Natural killer cell (primary cell): ENCODE measurements at regions not wholly inside any gene's neighbourhood (a gene's known extent, or its start where the extent isn't known, plus 50 kb on each side); places are given as distances from the start of the nearest gene placed in this dataset.

Source experiments
- ATAC-seq, 3 donors: fragments of 150-1000 bp in 2 of 3; fragments of 200-7000 bp in 1 of 3; cut with Tn5 transposase; 1 replicate in 1 of 3; 2 replicates in 2 of 3; pipeline ENCODE4 v1.10.0; 2021; ENCODE audit warnings: mild to moderate bottlenecking in 2 of 3, moderate library complexity in 2 of 3
- DNase-seq, 2 donors: peaks; one replicate each; pipeline versions ENCODE4 v3.0.0 to v3.0.0-alpha.2; 2013 to 2021; ENCODE audit warnings: mixed read lengths in 1 of 2
- H3K27ac ChIP-seq: one replicate; pipeline ENCODE4 v1.5.1; 2013; ENCODE audit warnings: mild to moderate bottlenecking, low read length
- H3K27me3 ChIP-seq: one replicate; pipeline ENCODE4 v1.6.1; 2013; ENCODE audit warnings: low read length; ENCODE audit not compliant: control insufficient read depth, insufficient read depth
- H3K36me3 ChIP-seq: one replicate; pipeline ENCODE4 v1.6.1; 2013; ENCODE audit warnings: low read length; ENCODE audit not compliant: control insufficient read depth, insufficient read depth
- H3K4me1 ChIP-seq: one replicate; pipeline ENCODE4 v1.6.1; 2013; ENCODE audit warnings: low read length; ENCODE audit not compliant: control insufficient read depth, insufficient read depth
- H3K4me3 ChIP-seq: one replicate; pipeline ENCODE4 v1.5.1; 2013; ENCODE audit warnings: low read length
- H3K9me3 ChIP-seq: one replicate; pipeline ENCODE4 v1.6.1; 2013; ENCODE audit warnings: low read length; ENCODE audit not compliant: control insufficient read depth, insufficient read depth
- H3K27ac Mint-ChIP-seq, 2 donors: one replicate each; pipeline ENCODE4 v1.8.0; 2022; ENCODE audit warnings: mild to moderate bottlenecking in 2 of 2, mixed read lengths in 2 of 2, moderate library complexity in 1 of 2
- H3K27me3 Mint-ChIP-seq, 2 donors: one replicate each; pipeline ENCODE4 v1.8.0; 2022; ENCODE audit warnings: low read depth in 2 of 2, mixed read lengths in 2 of 2
- H3K36me3 Mint-ChIP-seq: one replicate; pipeline ENCODE4 v1.8.0; 2022; ENCODE audit warnings: mixed read lengths
- H3K4me1 Mint-ChIP-seq, 2 donors: one replicate each; pipeline ENCODE4 v1.8.0; 2022; ENCODE audit warnings: mixed read lengths in 2 of 2
- H3K4me3 Mint-ChIP-seq: one replicate; pipeline ENCODE4 v1.8.0; 2022; ENCODE audit warnings: mild to moderate bottlenecking, moderate library complexity, mixed read lengths
- H3K9me3 Mint-ChIP-seq, 2 donors: one replicate each; pipeline ENCODE4 v1.8.0; 2022; ENCODE audit warnings: mixed read lengths in 2 of 2
- WGBS: methylation state at CpG from one replicate; pipeline ENCODE4 v1.1.7; 2013; ENCODE audit warnings: missing lambda C conversion rate; ENCODE audit not compliant: insufficient coverage; 5-methylcytosine and 5-hydroxymethylcytosine counted together
- intact Hi-C: fragments of 100-400 bp; cut with micrococcal nuclease; formaldehyde crosslinking; loops from one replicate; pipeline ENCODE4 v1.14.2; 2022
- TF ChIP-seq, protein P1 (sequence below): fragments of 200-600 bp; IDR thresholded peaks from one replicate; pipeline ENCODE4 v1.8.0; 2022; ENCODE audit warnings: antibody characterized with exemption

DNA sequence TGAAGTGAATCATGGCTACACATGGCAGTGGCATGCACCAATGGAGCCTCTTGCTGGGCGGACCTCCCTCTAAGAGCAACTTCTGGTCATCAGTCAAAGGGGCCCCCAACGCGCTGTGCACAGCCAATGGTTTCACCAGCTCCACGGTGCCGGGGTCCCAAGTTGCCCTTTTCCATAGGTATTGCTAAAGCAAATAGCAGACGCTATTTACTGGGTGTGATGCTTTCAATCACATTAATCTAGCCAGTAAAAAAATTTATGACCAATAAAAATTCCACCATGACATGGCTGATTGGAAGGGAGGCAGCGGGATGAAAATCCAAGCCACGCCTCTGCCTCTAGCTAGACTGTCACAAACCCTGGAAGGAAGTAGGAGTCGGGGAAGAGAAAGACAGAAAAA, 680.3 kb upstream of the SOX9 start:
- no peaks in the 10 kb centered on the region for H3K4me1 ChIP-seq
- Mint-ChIP-seq H3K36me3 (no peaks in the 10 kb centered on the region), H3K27me3 (no peaks in the 10 kb centered on the region), H3K4me3 (no peak overlapping the region), H3K9me3 (peaks cover 3 to 13% of the 10 kb centered on the region in 2 donors), H3K27ac (no peak overlapping the region), H3K4me1 (no peaks in the 10 kb centered on the region)
- intact Hi-C loops: no loop called here
- ATAC-seq (no peak), DNase-seq (no peak)
- peaks cover 7% of the 10 kb centered on the region for H3K9me3 ChIP-seq
- no peaks in the 10 kb centered on the region for H3K36me3 ChIP-seq
- H3K4me3 ChIP-seq: no peak overlapping the region
- 85% methylated on average over 9 of the region's 9 CpGs for WGBS
- no peak overlapping the region for H3K27ac ChIP-seq
- TF ChIP-seq, protein P1, sequence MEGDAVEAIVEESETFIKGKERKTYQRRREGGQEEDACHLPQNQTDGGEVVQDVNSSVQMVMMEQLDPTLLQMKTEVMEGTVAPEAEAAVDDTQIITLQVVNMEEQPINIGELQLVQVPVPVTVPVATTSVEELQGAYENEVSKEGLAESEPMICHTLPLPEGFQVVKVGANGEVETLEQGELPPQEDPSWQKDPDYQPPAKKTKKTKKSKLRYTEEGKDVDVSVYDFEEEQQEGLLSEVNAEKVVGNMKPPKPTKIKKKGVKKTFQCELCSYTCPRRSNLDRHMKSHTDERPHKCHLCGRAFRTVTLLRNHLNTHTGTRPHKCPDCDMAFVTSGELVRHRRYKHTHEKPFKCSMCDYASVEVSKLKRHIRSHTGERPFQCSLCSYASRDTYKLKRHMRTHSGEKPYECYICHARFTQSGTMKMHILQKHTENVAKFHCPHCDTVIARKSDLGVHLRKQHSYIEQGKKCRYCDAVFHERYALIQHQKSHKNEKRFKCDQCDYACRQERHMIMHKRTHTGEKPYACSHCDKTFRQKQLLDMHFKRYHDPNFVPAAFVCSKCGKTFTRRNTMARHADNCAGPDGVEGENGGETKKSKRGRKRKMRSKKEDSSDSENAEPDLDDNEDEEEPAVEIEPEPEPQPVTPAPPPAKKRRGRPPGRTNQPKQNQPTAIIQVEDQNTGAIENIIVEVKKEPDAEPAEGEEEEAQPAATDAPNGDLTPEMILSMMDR: no peak
- H3K27me3 ChIP-seq: no peaks in the 10 kb centered on the region

DNA sequence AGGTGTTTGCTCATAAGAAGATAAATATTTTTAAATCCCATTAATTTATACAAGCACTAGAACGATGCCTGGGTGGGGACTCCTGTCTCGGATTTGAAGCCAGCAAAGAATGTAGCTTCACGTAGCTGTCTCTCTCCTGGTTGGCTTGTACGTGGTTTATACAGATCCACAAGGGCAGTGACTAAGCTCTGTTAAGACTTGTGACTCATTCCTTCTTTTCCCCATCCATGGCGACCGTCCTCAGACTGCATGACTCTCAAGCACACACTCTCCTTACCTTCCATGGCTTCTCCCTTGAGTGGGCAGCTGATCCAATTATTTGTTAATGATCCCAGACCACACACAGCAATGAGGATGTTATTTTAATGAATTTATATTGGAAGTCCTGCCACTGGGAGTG, 679.7 kb upstream of the SOX9 start:
- H3K27ac ChIP-seq: no peak overlapping the region
- intact Hi-C loops: no loop called here
- H3K27me3 Mint-ChIP-seq: no peaks in the 10 kb centered on the region
- 84% methylated on average over 6 of the region's 6 CpGs for WGBS
- no peaks in the 10 kb centered on the region for H3K36me3 ChIP-seq
- H3K9me3 ChIP-seq: peaks cover 7% of the 10 kb centered on the region
- H3K4me3 Mint-ChIP-seq: no peak overlapping the region
- ATAC-seq (no peak), DNase-seq (no peak)
- TF ChIP-seq, protein P1: no peak
- no peaks in the 10 kb centered on the region for H3K27me3 ChIP-seq
- H3K36me3 Mint-ChIP-seq: no peaks in the 10 kb centered on the region
- H3K4me1 Mint-ChIP-seq: no peaks in the 10 kb centered on the region
- peaks cover 5 to 15% of the 10 kb centered on the region in 2 donors for H3K9me3 Mint-ChIP-seq
- no peak overlapping the region for H3K27ac Mint-ChIP-seq
- no peak overlapping the region for H3K4me3 ChIP-seq
- H3K4me1 ChIP-seq: no peaks in the 10 kb centered on the region

DNA sequence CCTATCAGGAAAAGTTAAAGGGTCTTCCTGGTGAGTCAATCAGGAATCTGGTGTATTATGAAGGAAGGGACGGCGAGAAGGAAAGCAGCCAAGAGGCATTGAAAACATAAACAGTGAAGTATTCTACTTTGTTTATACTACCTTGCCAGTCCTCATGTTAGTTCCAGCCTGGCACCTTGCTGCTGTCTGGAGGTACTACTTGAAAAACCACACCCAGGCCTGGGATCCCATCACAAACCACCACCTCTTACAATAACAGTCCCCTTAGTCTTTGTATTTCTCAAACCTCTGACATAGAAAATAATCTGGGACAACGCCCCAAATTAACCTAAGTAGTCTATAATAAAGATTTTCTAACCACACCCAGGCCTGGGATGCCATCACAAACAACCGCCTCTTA, 676.7 kb upstream of the SOX9 start:
- peaks cover 13 to 18% of the 10 kb centered on the region in 2 donors for H3K9me3 Mint-ChIP-seq

More for the DNA sequence above, 676.7 kb upstream of the SOX9 start:
- TF ChIP-seq, protein P1: no peak
- no peak overlapping the region for H3K27ac Mint-ChIP-seq
- Histone ChIP-seq H3K9me3 (peaks cover 7% of the 10 kb centered on the region), H3K4me3 (no peak overlapping the region), H3K4me1 (no peaks in the 10 kb centered on the region), H3K36me3 (no peaks in the 10 kb centered on the region), H3K27ac (no peak overlapping the region), H3K27me3 (no peaks in the 10 kb centered on the region)
- intact Hi-C loops: no loop called here
- no peaks in the 10 kb centered on the region for H3K4me1 Mint-ChIP-seq
- no peaks in the 10 kb centered on the region for H3K27me3 Mint-ChIP-seq
- no peak overlapping the region for H3K4me3 Mint-ChIP-seq
- 90% methylated on average over 4 of the region's 4 CpGs for WGBS
- ATAC-seq: no peak
- no peaks in the 10 kb centered on the region for H3K36me3 Mint-ChIP-seq
- no peak for DNase-seq
